PC-9 (cell line): ENCODE measurements at regions not wholly inside any gene's neighbourhood (a gene's known extent, or its start where the extent isn't known, plus 50 kb on each side); places are given as distances from the start of the nearest gene placed in this dataset.

ENCODE experiments used
- CTCF ChIP-seq: fragments of 200-600 bp; sonication (generic); conservative IDR thresholded peaks from 2 replicates; pipeline ENCODE4 v1.6.1; 2017; ENCODE audit warnings: mixed run types, antibody characterized with exemption, mild to moderate bottlenecking, moderate library complexity
- EZH2 ChIP-seq: fragments of 200-600 bp; sonication (generic); IDR thresholded peaks from 2 replicates; pipeline ENCODE4 v1.8.0; 2017; ENCODE audit warnings: antibody characterized with exemption, low read depth

GRCh38 chr6:8627085-8627861, 191.9 kb upstream of the SLC35B3 start:
- TF ChIP-seq CTCF (no peak), EZH2 (no peak)
